ENCODE measurements at regions not wholly inside any gene's neighbourhood (a gene's known extent, or its start where the extent isn't known, plus 50 kb on each side); places are given as distances from the start of the nearest gene placed in this dataset.

DNA sequence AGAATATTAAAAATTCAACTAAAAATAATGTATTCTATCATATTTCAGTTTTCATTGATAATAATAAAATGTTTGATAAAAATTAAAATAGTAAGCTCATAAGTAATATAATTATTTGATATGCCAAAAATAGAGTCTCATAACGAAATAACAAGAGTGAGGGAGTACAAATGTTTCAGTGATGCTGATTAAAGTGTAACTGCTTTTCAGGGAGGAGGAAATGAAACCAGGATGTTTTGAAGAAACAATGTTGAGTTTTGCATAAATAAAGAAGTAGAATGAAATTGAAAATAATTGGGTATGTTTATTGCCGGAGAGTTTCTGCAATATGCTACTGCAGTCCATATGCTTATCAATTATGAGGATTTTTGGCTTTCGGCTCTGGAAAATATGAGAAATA, 1159.8 kb upstream of the ADGRL2 start:
- TF ChIP-seq, protein P1, sequence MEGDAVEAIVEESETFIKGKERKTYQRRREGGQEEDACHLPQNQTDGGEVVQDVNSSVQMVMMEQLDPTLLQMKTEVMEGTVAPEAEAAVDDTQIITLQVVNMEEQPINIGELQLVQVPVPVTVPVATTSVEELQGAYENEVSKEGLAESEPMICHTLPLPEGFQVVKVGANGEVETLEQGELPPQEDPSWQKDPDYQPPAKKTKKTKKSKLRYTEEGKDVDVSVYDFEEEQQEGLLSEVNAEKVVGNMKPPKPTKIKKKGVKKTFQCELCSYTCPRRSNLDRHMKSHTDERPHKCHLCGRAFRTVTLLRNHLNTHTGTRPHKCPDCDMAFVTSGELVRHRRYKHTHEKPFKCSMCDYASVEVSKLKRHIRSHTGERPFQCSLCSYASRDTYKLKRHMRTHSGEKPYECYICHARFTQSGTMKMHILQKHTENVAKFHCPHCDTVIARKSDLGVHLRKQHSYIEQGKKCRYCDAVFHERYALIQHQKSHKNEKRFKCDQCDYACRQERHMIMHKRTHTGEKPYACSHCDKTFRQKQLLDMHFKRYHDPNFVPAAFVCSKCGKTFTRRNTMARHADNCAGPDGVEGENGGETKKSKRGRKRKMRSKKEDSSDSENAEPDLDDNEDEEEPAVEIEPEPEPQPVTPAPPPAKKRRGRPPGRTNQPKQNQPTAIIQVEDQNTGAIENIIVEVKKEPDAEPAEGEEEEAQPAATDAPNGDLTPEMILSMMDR (IDR thresholded peaks at IDR 0.05) = no peak
- TF ChIP-seq POLR2AphosphoS5 (IDR thresholded peaks at IDR 0.05; ENCODE audit: low read depth, low read length) = no peak
- TF ChIP-seq SIN3A (IDR thresholded peaks at IDR 0.05; ENCODE audit: borderline replicate concordance, insufficient read depth, low read depth, low read length) = no peak
- TF ChIP-seq TCF7L2 (IDR thresholded peaks at IDR 0.05; ENCODE audit: low read depth, low read length) = no peak

Data from Panc1 (cell line).